ENCODE measurements at regions not wholly inside any gene's neighbourhood (a gene's known extent, or its start where the extent isn't known, plus 50 kb on each side); places are given as distances from the start of the nearest gene placed in this dataset.

DNA sequence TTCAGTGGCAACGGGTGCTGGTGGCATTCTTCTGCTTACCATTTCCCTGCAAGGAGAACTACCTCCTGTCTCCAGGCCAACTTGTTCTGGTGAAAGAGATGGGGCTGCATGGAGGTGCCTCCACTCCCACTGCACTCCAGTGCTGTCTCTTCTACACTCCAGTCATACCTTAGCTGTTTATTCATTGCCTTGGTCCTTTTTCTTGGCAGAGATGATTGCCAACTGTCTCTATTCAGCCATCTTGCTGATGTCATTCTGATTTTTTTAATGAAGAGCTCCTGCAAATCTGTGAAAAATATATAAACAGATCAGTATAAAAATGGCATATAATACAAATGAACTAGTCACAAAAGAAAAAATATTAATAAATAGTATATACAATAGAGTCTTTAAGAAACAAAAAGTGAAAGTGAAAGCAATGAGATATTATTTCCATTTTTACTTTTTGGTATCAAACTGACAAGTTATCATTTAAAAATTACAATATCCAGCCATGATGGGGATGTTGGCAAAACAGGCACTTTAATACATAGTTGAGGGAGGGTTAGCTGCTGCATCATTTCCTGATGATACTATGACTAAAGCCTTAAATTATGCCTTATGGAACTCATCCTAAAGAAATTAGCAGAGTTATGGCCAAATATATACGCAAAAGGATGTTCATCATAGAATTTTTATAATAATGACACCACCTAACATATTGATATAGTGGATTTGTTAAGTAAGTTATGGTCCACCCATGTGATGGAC is 109.4 kb downstream of the CARTPT start:
- TF ChIP-seq EZH2 (IDR thresholded peaks at IDR 0.05; ENCODE audit: borderline replicate concordance, low read length) (no peak), CTCF (conservative IDR thresholded peaks at IDR 0.05 in 1 of 2, IDR thresholded peaks at IDR 0.05 in 1 of 2; ENCODE audit: extremely low read depth in 1 of 2, insufficient read depth in 1 of 2, low read depth in 1 of 2, low read length in 2 of 2) (no peak)
